Adrenal gland (tissue), 5 donors: ENCODE measurements at regions not wholly inside any gene's neighbourhood (a gene's known extent, or its start where the extent isn't known, plus 50 kb on each side); places are given as distances from the start of the nearest gene placed in this dataset.

Experiments used
- CTCF ChIP-seq, 6 experiments: fragments of 450-650 bp in 4 of 6; fragments of 200-600 bp in 2 of 6; sonication (generic) in 1 of 6; IDR thresholded peaks; 1 replicate in 5 of 6; 2 replicates in 1 of 6; pipeline versions ENCODE4 v1.5.1 to v1.8.0; 2016 to 2021; ENCODE audit warnings: antibody characterized with exemption in 6 of 6, mild to moderate bottlenecking in 2 of 6, moderate library complexity in 1 of 6
- POLR2A ChIP-seq, 2 donors: fragments of 450-650 bp; IDR thresholded peaks; one replicate each; pipeline ENCODE4 v1.6.1; 2017; ENCODE audit warnings: antibody characterized with exemption in 2 of 2, mild to moderate bottlenecking in 2 of 2, moderate library complexity in 1 of 2
- donor health status: DM: no; HTN: no; CAD: no.

- no peak for TF ChIP-seq CTCF (IDR thresholded peaks at IDR 0.05)
- TF ChIP-seq POLR2A (IDR thresholded peaks at IDR 0.05), result no peak
These were observed 310.6 kb downstream of the NDFIP2 start for GRCh38 chr13:79791471-79792042.
